Endothelial cell of umbilical vein (primary cell): ENCODE measurements at regions not wholly inside any gene's neighbourhood (a gene's known extent, or its start where the extent isn't known, plus 50 kb on each side); places are given as distances from the start of the nearest gene placed in this dataset.

Experiments
- BruUV-seq: library from RNA; stranded (reverse); fragments of 400-500 nt; replicated peaks from 2 replicates; lab custom pipeline; 2021; lab: Mats Ljungman, UMichigan
- CTCF ChIA-PET: fragments of 300-600, 350-600 bp; sonication (Branson Sonifier 250); formaldehyde crosslinking; loops from one replicate; lab custom pipeline; 2021; ENCODE audit warnings: antibody characterized with exemption, inconsistent platforms; lab: Charles Lee
- POLR2A ChIA-PET: fragments of 300-600, 350-600 bp; sonication (Branson Sonifier 250); formaldehyde crosslinking; loops from one replicate; lab custom pipeline; 2021; ENCODE audit warnings: antibody characterized with exemption, inconsistent platforms; lab: Charles Lee
- DNase-seq: peaks from one replicate; pipeline ENCODE4 v3.0.0-alpha.2; 2011; ENCODE audit warnings: low read depth, low spot score
- FAIRE-seq: peaks from 2 replicates; lab custom pipeline; 2011; peaks lifted over from hg19 to GRCh38; lab: Jason Lieb, UNC
- H2AFZ ChIP-seq: 2 replicates; pipeline ENCODE4 v1.6.0; 2012; ENCODE audit warnings: low read depth, low read length, control low read depth, inconsistent platforms
- H3K27ac ChIP-seq: 2 replicates; pipeline ENCODE4 v1.5.1; 2011; ENCODE audit warnings: low read depth, mild to moderate bottlenecking, control low read depth, low read length, moderate library complexity; ENCODE audit not compliant: insufficient read depth
- H3K27me3 ChIP-seq, 2 experiments: 2 replicates each; pipeline versions ENCODE4 v1.6.0 to v1.6.1; 2011; ENCODE audit warnings: low read length in 2 of 2, mixed read lengths in 1 of 2; ENCODE audit not compliant: control insufficient read depth in 2 of 2, insufficient read depth in 2 of 2
- H3K36me3 ChIP-seq, 2 experiments: 2 replicates in 1 of 2; 3 replicates in 1 of 2; pipeline ENCODE4 v1.5.1; 2011; ENCODE audit warnings: low read length in 2 of 2, mild to moderate bottlenecking in 1 of 2, moderate library complexity in 1 of 2; ENCODE audit not compliant: control insufficient read depth in 2 of 2, insufficient read depth in 2 of 2; ENCODE audit errors: extremely low read depth in 1 of 2
- H3K4me1 ChIP-seq: 3 replicates; pipeline ENCODE4 v1.5.1; 2011; ENCODE audit warnings: mild to moderate bottlenecking, low read length; ENCODE audit not compliant: control insufficient read depth, insufficient read depth; ENCODE audit errors: extremely low read depth
- H3K4me2 ChIP-seq: 2 replicates; pipeline ENCODE4 v1.6.1; 2011; ENCODE audit warnings: low read length, control low read depth, mixed read lengths; ENCODE audit not compliant: insufficient read depth
- H3K4me3 ChIP-seq, 3 experiments: fragments of 200-600 bp in 1 of 3; sonication (generic), shearing (Covaris generic) in 1 of 3; replicated peaks in 1 of 3; 2 replicates each; pipeline ENCODE4 v1.5.1; 2011 to 2016; ENCODE audit warnings: control low read depth in 3 of 3, low read length in 3 of 3, mild to moderate bottlenecking in 2 of 3, inconsistent platforms in 1 of 3, low read depth in 1 of 3, moderate library complexity in 1 of 3; ENCODE audit not compliant: insufficient read depth in 1 of 3
- H3K79me2 ChIP-seq: 2 replicates; pipeline ENCODE4 v1.6.0; 2012; ENCODE audit warnings: low read length, inconsistent platforms; ENCODE audit not compliant: control insufficient read depth, insufficient read depth
- H3K9ac ChIP-seq: replicated peaks from 2 replicates; pipeline ENCODE3; 2011; ENCODE audit warnings: low read length, control low read depth; ENCODE audit not compliant: insufficient read depth; ENCODE audit errors: extremely low read depth
- H3K9me1 ChIP-seq: replicated peaks from 3 replicates; pipeline ENCODE4 v1.6.0; 2011; ENCODE audit warnings: mild to moderate bottlenecking, low read length; ENCODE audit not compliant: control insufficient read depth, insufficient read depth; ENCODE audit errors: extremely low read depth
- H3K9me3 ChIP-seq: replicated peaks from 2 replicates; pipeline ENCODE4 v1.5.1; 2012; ENCODE audit warnings: low read length, inconsistent platforms; ENCODE audit not compliant: control insufficient read depth, insufficient read depth
- H4K20me1 ChIP-seq: replicated peaks from 2 replicates; pipeline ENCODE3; 2011; ENCODE audit warnings: mild to moderate bottlenecking, low read length; ENCODE audit not compliant: control insufficient read depth, insufficient read depth; ENCODE audit errors: extremely low read depth
- EZH2 ChIP-seq: IDR thresholded peaks from 2 replicates; pipeline ENCODE4 v1.6.1; 2012; ENCODE audit warnings: borderline replicate concordance, low read depth, mild to moderate bottlenecking, moderate library complexity, low read length, inconsistent platforms; ENCODE audit not compliant: severe bottlenecking
- FOS ChIP-seq: IDR thresholded peaks from 2 replicates; pipeline ENCODE4 v1.6.1; 2011; ENCODE audit warnings: mild to moderate bottlenecking, low read length, moderate library complexity, borderline replicate concordance; ENCODE audit not compliant: insufficient read depth
- GATA2 ChIP-seq: IDR thresholded peaks from 2 replicates; pipeline ENCODE4 v1.7.0; 2011; ENCODE audit warnings: low read depth, mild to moderate bottlenecking, moderate library complexity, mixed read lengths, low read length; ENCODE audit not compliant: insufficient read length, insufficient read depth
- JUN ChIP-seq: IDR thresholded peaks from 2 replicates; pipeline ENCODE4 v1.6.1; 2011; ENCODE audit warnings: borderline replicate concordance, low read depth; ENCODE audit not compliant: insufficient read length, insufficient read depth
- MYC ChIP-seq: IDR thresholded peaks from one replicate; pipeline ENCODE4 v1.6.1; 2011; ENCODE audit warnings: mild to moderate bottlenecking, low read depth, low read length
- POLR2A ChIP-seq: IDR thresholded peaks from 2 replicates; pipeline ENCODE4 v1.6.1; 2012; ENCODE audit warnings: low read depth, mild to moderate bottlenecking, control low read depth, low read length
- POLR2AphosphoS5 ChIP-seq: IDR thresholded peaks from 2 replicates; pipeline ENCODE4 v1.6.1; 2012; ENCODE audit warnings: low read depth, mild to moderate bottlenecking, control low read depth, low read length, moderate library complexity; ENCODE audit not compliant: insufficient read depth
- dilution Hi-C: fragments of 300-500 bp; cut with MboI; formaldehyde crosslinking; loops from one replicate; pipeline ENCODE4 v1.15.0; 2019; ENCODE audit warnings: low sequenced_read_pairs; ENCODE audit not compliant: extremely low pct_ligation_motif_present
- intact Hi-C: fragments of 100-400 bp; cut with micrococcal nuclease; formaldehyde crosslinking; loops from one replicate; pipeline ENCODE4 v1.10.0; 2022
- TF ChIP-seq, protein P1 (sequence below): IDR thresholded peaks from 2 replicates; pipeline ENCODE4 v1.6.1; 2011; ENCODE audit not compliant: insufficient read depth, insufficient read length
- TF ChIP-seq, protein P2 (sequence below), 2 donors: IDR thresholded peaks; 1 replicate in 1 of 2; 2 replicates in 1 of 2; pipeline ENCODE4 v1.5.1; 2011; ENCODE audit warnings: low read length in 2 of 2, mild to moderate bottlenecking in 2 of 2, moderate library complexity in 2 of 2, control low read depth in 1 of 2, inconsistent platforms in 1 of 2, low read depth in 1 of 2; ENCODE audit not compliant: insufficient read depth in 1 of 2; ENCODE audit errors: extremely low read depth in 1 of 2

- POLR2A ChIA-PET = no interaction called here
- H3K4me1 ChIP-seq = no peaks in the 10 kb centered on the region
- H3K27me3 ChIP-seq = no peaks in the 10 kb centered on the region
- no peak for DNase-seq
- no peak overlapping the region for H3K4me3 ChIP-seq
- dilution Hi-C loops (no loop called here), intact Hi-C loops (no loop called here)
- BruUV-seq = no TSS peak
- no peaks in the 10 kb centered on the region for H3K79me2 ChIP-seq
- no peak overlapping the region for H3K4me2 ChIP-seq
- H3K9me1 ChIP-seq = no peaks in the 10 kb centered on the region
- no peaks in the 10 kb centered on the region for H4K20me1 ChIP-seq
- no peaks in the 10 kb centered on the region for H3K9me3 ChIP-seq
- CTCF ChIA-PET = no interaction called here
- no peaks in the 10 kb centered on the region for H3K36me3 ChIP-seq
- no peak for FAIRE-seq
- H3K27ac ChIP-seq = no peak overlapping the region
- H2AFZ ChIP-seq = no peak overlapping the region
- TF ChIP-seq, protein P1, sequence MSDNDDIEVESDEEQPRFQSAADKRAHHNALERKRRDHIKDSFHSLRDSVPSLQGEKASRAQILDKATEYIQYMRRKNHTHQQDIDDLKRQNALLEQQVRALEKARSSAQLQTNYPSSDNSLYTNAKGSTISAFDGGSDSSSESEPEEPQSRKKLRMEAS = no peak
- no peak for TF ChIP-seq EZH2
- TF ChIP-seq GATA2 = no peak
- TF ChIP-seq MYC = no peak
- TF ChIP-seq JUN = peak; percentile 20
- TF ChIP-seq POLR2AphosphoS5 = no peak
- TF ChIP-seq FOS = no peak
- no peak overlapping the region for H3K9ac ChIP-seq
Observed at GRCh38 chr12:92442782-92443181, 260.0 kb upstream of the PLEKHG7 start.

DNA sequence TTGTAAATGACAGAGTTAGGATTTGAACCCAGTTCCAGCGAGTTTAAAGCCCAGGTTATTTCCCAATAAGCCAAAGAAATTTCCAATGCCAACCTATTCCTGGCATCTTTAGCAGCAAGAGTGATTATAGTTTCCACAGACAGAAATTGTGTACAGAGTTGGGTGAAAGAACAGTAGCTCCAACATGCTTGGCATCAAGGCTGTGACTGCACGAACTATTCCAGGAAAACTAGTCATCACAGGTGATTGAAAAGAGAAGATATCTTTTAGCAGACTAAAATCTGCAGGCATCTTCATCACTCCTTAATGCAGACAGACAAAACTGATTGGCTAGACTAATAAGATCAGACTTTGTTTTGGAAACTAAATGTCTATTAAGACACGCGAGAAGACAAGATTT lies 262.7 kb upstream of the PLEKHG7 start:
- Histone ChIP-seq H3K27ac (no peak overlapping the region), H3K9ac (no peak overlapping the region), H3K4me2 (no peak overlapping the region), H3K4me3 (no peak overlapping the region), H3K79me2 (no peaks in the 10 kb centered on the region), H3K9me1 (no peaks in the 10 kb centered on the region), H4K20me1 (no peaks in the 10 kb centered on the region), H3K4me1 (no peaks in the 10 kb centered on the region), H3K27me3 (no peaks in the 10 kb centered on the region), H3K36me3 (no peaks in the 10 kb centered on the region), H3K9me3 (no peaks in the 10 kb centered on the region), H2AFZ (no peak overlapping the region)
- FAIRE-seq (no peak), DNase-seq (no peak)
- ChIA-PET POLR2A (no interaction called here), CTCF (interaction anchor here (1.6 kb wide), 1 partner anchor 36 kb away, joined by 3 read pairs; no protein-coding TSS in a partner anchor)
- intact Hi-C loops = no loop called here
- dilution Hi-C loops = no loop called here
- BruUV-seq = no TSS peak
- no peak for TF ChIP-seq POLR2AphosphoS5
- TF ChIP-seq EZH2 = no peak
- TF ChIP-seq POLR2A = no peak
- TF ChIP-seq GATA2 = no peak
- TF ChIP-seq, protein P1 = no peak
- TF ChIP-seq FOS = no peak
- TF ChIP-seq, protein P2, sequence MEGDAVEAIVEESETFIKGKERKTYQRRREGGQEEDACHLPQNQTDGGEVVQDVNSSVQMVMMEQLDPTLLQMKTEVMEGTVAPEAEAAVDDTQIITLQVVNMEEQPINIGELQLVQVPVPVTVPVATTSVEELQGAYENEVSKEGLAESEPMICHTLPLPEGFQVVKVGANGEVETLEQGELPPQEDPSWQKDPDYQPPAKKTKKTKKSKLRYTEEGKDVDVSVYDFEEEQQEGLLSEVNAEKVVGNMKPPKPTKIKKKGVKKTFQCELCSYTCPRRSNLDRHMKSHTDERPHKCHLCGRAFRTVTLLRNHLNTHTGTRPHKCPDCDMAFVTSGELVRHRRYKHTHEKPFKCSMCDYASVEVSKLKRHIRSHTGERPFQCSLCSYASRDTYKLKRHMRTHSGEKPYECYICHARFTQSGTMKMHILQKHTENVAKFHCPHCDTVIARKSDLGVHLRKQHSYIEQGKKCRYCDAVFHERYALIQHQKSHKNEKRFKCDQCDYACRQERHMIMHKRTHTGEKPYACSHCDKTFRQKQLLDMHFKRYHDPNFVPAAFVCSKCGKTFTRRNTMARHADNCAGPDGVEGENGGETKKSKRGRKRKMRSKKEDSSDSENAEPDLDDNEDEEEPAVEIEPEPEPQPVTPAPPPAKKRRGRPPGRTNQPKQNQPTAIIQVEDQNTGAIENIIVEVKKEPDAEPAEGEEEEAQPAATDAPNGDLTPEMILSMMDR (IDR thresholded peaks at IDR 0.05; ENCODE audit: extremely low read depth in 1 of 2, insufficient read depth in 1 of 2, low read depth in 1 of 2, low read length in 2 of 2) = no peak
- no peak for TF ChIP-seq MYC
